ENCODE measurements at regions not wholly inside any gene's neighbourhood (a gene's known extent, or its start where the extent isn't known, plus 50 kb on each side); places are given as distances from the start of the nearest gene placed in this dataset.

GRCh38 chr18:39435996-39436395 is 1870.4 kb upstream of the CELF4 start:
- Histone ChIP-seq H3K27ac (no peak overlapping the region), H3K4me1 (ENCODE audit: low read depth, poor library complexity, severe bottlenecking) (no peaks in the 10 kb centered on the region), H3K4me3 (IDR thresholded peaks at IDR 0.05; ENCODE audit: insufficient read depth, low read depth, low read length) (no peak overlapping the region), H4K20me1 (ENCODE audit: insufficient read depth) (no peaks in the 10 kb centered on the region), H2AFZ (ENCODE audit: low read depth) (no peak overlapping the region), H3K27me3 (ENCODE audit: insufficient read depth, low read depth) (no peaks in the 10 kb centered on the region), H3K4me2 (no peak overlapping the region), H3K79me2 (ENCODE audit: insufficient read depth, low read depth) (no peaks in the 10 kb centered on the region), H3K9ac (no peak overlapping the region), H3K36me3 (ENCODE audit: insufficient read depth) (no peaks in the 10 kb centered on the region)
- no peak for TF ChIP-seq CTCF (conservative IDR thresholded peaks at IDR 0.05; ENCODE audit: low read depth, low read length)

- Histone ChIP-seq H3K27ac (no peak overlapping the region), H3K27me3 (ENCODE audit: insufficient read depth, low read depth) (no peaks in the 10 kb centered on the region), H3K4me3 (IDR thresholded peaks at IDR 0.05; ENCODE audit: insufficient read depth, low read depth, low read length) (no peak overlapping the region), H3K36me3 (ENCODE audit: insufficient read depth) (no peaks in the 10 kb centered on the region), H3K79me2 (ENCODE audit: insufficient read depth, low read depth) (no peaks in the 10 kb centered on the region), H4K20me1 (ENCODE audit: insufficient read depth) (no peaks in the 10 kb centered on the region), H3K9ac (no peak overlapping the region), H2AFZ (ENCODE audit: low read depth) (no peak overlapping the region), H3K4me2 (no peak overlapping the region), H3K4me1 (ENCODE audit: low read depth, poor library complexity, severe bottlenecking) (no peaks in the 10 kb centered on the region)
- no peak for TF ChIP-seq CTCF (conservative IDR thresholded peaks at IDR 0.05; ENCODE audit: low read depth, low read length)
These were observed 1869.6 kb upstream of the CELF4 start for GRCh38 chr18:39435209-39435608.

GRCh38 chr18:39434223-39434920 is 1868.8 kb upstream of the CELF4 start:
- Histone ChIP-seq H3K4me2 (no peak overlapping the region), H4K20me1 (ENCODE audit: insufficient read depth) (no peaks in the 10 kb centered on the region), H3K4me3 (IDR thresholded peaks at IDR 0.05; ENCODE audit: insufficient read depth, low read depth, low read length) (no peak overlapping the region), H3K36me3 (ENCODE audit: insufficient read depth) (no peaks in the 10 kb centered on the region), H3K9ac (no peak overlapping the region), H3K4me1 (ENCODE audit: low read depth, poor library complexity, severe bottlenecking) (no peaks in the 10 kb centered on the region), H3K79me2 (ENCODE audit: insufficient read depth, low read depth) (no peaks in the 10 kb centered on the region), H3K27ac (no peak overlapping the region), H3K27me3 (ENCODE audit: insufficient read depth, low read depth) (no peaks in the 10 kb centered on the region), H2AFZ (ENCODE audit: low read depth) (no peak overlapping the region)
- no peak for TF ChIP-seq CTCF (conservative IDR thresholded peaks at IDR 0.05; ENCODE audit: low read depth, low read length)

- no peaks in the 10 kb centered on the region; the same call in 1 of the 2 replicates for H3K36me3 ChIP-seq (ENCODE audit: insufficient read depth)
- no peak for TF ChIP-seq CTCF (conservative IDR thresholded peaks at IDR 0.05; ENCODE audit: low read depth, low read length)
- H3K27me3 ChIP-seq (ENCODE audit: insufficient read depth, low read depth), result no peaks in the 10 kb centered on the region
- no peak overlapping the region for H3K4me2 ChIP-seq
- no peaks in the 10 kb centered on the region for H4K20me1 ChIP-seq (ENCODE audit: insufficient read depth)
- H3K27ac ChIP-seq, result no peak overlapping the region
- H3K4me1 ChIP-seq (ENCODE audit: low read depth, poor library complexity, severe bottlenecking), result no peaks in the 10 kb centered on the region
- no peaks in the 10 kb centered on the region for H3K79me2 ChIP-seq (ENCODE audit: insufficient read depth, low read depth)
- H3K9ac ChIP-seq, result no peak overlapping the region
- H3K4me3 ChIP-seq (IDR thresholded peaks at IDR 0.05; ENCODE audit: insufficient read depth, low read depth, low read length), result no peak overlapping the region
- no peak overlapping the region for H2AFZ ChIP-seq (ENCODE audit: low read depth)
These were observed 1859.7 kb upstream of the CELF4 start for GRCh38 chr18:39425172-39425850.
